Spleen (tissue), 11 donors: ENCODE measurements at regions not wholly inside any gene's neighbourhood (a gene's known extent, or its start where the extent isn't known, plus 50 kb on each side); places are given as distances from the start of the nearest gene placed in this dataset.
A peak's percentile ranks its signal among the peaks of the same experiment; 100 is the strongest.

Source experiments
- DNase-seq: peaks from one replicate; pipeline ENCODE4 v3.0.0-alpha.2; 2020
- H3K27ac ChIP-seq, 8 donors: fragments of 200-600 bp; sonication (generic) in 7 of 8; 1 replicate in 4 of 8; 2 replicates in 4 of 8; pipeline versions ENCODE4 v1.5.0 to v1.8.0; 2016 to 2021; ENCODE audit warnings: inconsistent platforms in 4 of 8, mild to moderate bottlenecking in 4 of 8, moderate library complexity in 1 of 8
- H3K27me3 ChIP-seq, 7 donors: fragments of 200-600 bp; sonication (generic) in 6 of 7; replicated peaks in 1 of 7; 1 replicate in 4 of 7; 2 replicates in 3 of 7; pipeline versions ENCODE4 v1.5.0 to v1.8.0; 2016 to 2021; ENCODE audit warnings: inconsistent platforms in 3 of 7, mild to moderate bottlenecking in 1 of 7
- H3K36me3 ChIP-seq, 6 donors: fragments of 200-600 bp; sonication (generic) in 5 of 6; 1 replicate in 4 of 6; 2 replicates in 2 of 6; pipeline versions ENCODE4 v1.5.0 to v1.8.0; 2016 to 2021; ENCODE audit warnings: inconsistent platforms in 2 of 6
- H3K4me1 ChIP-seq, 6 donors: fragments of 200-600 bp; sonication (generic) in 5 of 6; 1 replicate in 3 of 6; 2 replicates in 3 of 6; pipeline versions ENCODE4 v1.5.0 to v1.8.0; 2016 to 2021; ENCODE audit warnings: inconsistent platforms in 3 of 6
- H3K4me3 ChIP-seq, 8 donors: fragments of 200-600 bp; sonication (generic) in 7 of 8; 1 replicate in 4 of 8; 2 replicates in 4 of 8; pipeline versions ENCODE4 v1.5.0 to v1.8.0; 2016 to 2021; ENCODE audit warnings: inconsistent platforms in 4 of 8, mild to moderate bottlenecking in 4 of 8, moderate library complexity in 2 of 8
- H3K9me3 ChIP-seq, 8 donors: fragments of 200-600 bp; sonication (generic) in 7 of 8; 1 replicate in 4 of 8; 2 replicates in 4 of 8; pipeline versions ENCODE4 v1.5.0 to v1.8.0; 2016 to 2021; ENCODE audit warnings: inconsistent platforms in 4 of 8
- POLR2A ChIP-seq, 3 donors: fragments of 450-650 bp; IDR thresholded peaks; one replicate each; pipeline ENCODE4 v1.5.1; 2017; ENCODE audit warnings: antibody characterized with exemption in 3 of 3, mild to moderate bottlenecking in 1 of 3
- POLR2AphosphoS5 ChIP-seq, 3 donors: sonication (generic); formaldehyde crosslinking; IDR thresholded peaks; one replicate each; pipeline ENCODE4 v1.5.1; 2017; ENCODE audit warnings: antibody characterized with exemption in 3 of 3
- WGBS, 5 donors: extraction: QIAGEN DNeasy Blood & Tissue Kit in 3 of 5; methylation state at CpG; one replicate each; pipeline versions ENCODE4 v1.1.5 to v1.1.7; 2013 to 2018; 5-methylcytosine and 5-hydroxymethylcytosine counted together
- intact Hi-C: fragments of 100-400 bp; cut with DNase I; formaldehyde crosslinking; loops from one replicate; pipeline ENCODE4 v1.15.0; 2023; ENCODE audit warnings: low total_unique reads
- TF ChIP-seq, protein P1 (sequence below), 11 experiments: fragments of 200-600 bp in 7 of 11; fragments of 450-650 bp in 4 of 11; sonication (generic) in 4 of 11; IDR thresholded peaks in 8 of 11; conservative IDR thresholded peaks in 3 of 11; 1 replicate in 7 of 11; 2 replicates in 4 of 11; pipeline versions ENCODE4 v1.4.0 to v1.8.0; 2016 to 2021; ENCODE audit warnings: antibody characterized with exemption in 11 of 11, inconsistent platforms in 4 of 11, mild to moderate bottlenecking in 1 of 11
- donor health status: healthy with polysubstance abuse.
- donor health status: DM: no; HTN: no; CAD: no; lungs with moderate emphysema.
- donor health status: DM: no; HTN: no; CAD: no.
- donor health status: Bipolar disorder and iron deficiency.
- donor health status: healthy.
- donor health status: DM: no; HTN: no; CAD: no.
- donor health status: DM: yes; HTN: yes; CAD: no.

DNA sequence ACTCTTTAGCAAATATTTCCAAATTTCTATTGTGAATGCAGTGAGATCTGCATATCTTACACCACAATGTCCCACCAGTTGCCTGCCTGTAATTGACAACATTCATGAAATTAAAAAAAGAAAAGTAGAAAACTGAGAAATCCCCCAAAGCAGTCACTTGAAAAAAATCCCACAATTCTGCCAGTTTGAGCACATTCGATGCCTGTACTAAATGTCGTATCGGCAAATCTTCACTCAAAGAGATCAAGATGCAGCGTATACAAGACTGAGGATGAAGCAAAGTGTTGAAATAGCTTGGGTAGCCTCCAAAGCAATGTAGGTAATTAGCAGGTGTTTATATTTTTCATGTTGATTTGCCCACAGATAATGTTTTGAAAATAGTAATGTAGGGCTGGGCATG lies 186.7 kb upstream of the ZEB2 start:
- no peaks in the 10 kb centered on the region for H3K27me3 ChIP-seq
- H3K36me3 ChIP-seq, result no peaks in the 10 kb centered on the region
- intact Hi-C loops, result no loop called here
- no peak overlapping the region for H3K4me3 ChIP-seq
- peaks cover 9 to 45% (median 28%) of the 10 kb centered on the region in 6 donors for H3K4me1 ChIP-seq
- no peak for DNase-seq
- WGBS, 5 donors, result 91 to 100% (median 95%) methylated on average over 4 of the region's 4 CpGs
- TF ChIP-seq POLR2A (IDR thresholded peaks at IDR 0.05) (no peak), POLR2AphosphoS5 (IDR thresholded peaks at IDR 0.05) (no peak)
- TF ChIP-seq, protein P1, sequence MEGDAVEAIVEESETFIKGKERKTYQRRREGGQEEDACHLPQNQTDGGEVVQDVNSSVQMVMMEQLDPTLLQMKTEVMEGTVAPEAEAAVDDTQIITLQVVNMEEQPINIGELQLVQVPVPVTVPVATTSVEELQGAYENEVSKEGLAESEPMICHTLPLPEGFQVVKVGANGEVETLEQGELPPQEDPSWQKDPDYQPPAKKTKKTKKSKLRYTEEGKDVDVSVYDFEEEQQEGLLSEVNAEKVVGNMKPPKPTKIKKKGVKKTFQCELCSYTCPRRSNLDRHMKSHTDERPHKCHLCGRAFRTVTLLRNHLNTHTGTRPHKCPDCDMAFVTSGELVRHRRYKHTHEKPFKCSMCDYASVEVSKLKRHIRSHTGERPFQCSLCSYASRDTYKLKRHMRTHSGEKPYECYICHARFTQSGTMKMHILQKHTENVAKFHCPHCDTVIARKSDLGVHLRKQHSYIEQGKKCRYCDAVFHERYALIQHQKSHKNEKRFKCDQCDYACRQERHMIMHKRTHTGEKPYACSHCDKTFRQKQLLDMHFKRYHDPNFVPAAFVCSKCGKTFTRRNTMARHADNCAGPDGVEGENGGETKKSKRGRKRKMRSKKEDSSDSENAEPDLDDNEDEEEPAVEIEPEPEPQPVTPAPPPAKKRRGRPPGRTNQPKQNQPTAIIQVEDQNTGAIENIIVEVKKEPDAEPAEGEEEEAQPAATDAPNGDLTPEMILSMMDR (IDR thresholded peaks at IDR 0.05 in 8 of 11, conservative IDR thresholded peaks at IDR 0.05 in 3 of 11), result no peak
- no peaks in the 10 kb centered on the region for H3K9me3 ChIP-seq
- H3K27ac ChIP-seq, result no peak overlapping the region

DNA sequence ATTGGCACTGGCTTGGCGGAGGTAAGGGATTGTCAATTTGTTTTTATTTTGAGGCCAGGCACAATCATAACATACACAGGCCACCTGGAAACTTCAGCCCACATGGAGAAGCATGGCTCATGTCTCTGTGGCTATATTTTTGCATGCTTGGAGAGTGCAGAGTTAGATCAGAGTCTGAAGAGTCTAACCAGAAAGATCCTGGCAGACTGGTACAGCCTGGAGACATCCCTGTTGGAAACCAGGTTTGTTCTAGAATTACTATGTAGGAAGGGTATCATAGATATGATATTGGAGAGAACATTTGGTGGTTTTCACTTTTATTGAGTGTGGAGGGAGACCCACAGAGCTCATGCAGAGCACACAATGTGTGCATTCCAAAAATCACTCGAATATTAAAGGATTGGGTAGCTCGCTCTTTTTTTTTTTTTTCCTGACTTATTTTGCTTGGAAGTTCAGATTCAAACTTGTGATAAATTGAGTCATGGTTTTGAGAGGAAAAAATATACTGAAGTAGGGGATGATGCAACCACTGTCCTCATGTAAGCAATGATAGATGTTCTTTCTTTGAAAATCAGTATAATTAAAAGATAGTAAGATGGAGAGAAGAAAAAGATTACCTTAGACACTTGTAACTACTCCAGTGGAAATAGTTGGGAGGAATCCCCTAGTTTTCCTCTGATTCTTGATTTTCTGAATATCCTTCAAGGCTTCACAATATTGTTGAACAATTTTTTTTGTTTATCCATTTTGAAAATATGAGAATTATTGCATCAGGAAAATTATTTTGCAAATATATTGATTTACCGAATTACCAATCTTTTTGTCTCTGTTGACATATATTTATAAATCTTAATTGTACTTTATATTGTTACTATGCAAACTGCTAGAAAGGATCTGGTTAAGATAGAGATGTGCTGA lies 185.7 kb upstream of the ZEB2 start:
- DNase-seq, result no peak
- Histone ChIP-seq H3K36me3 (no peaks in the 10 kb centered on the region), H3K27ac (peak overlapping the region in 3 of 8 donors; percentile 76 to 91 (median 89)), H3K27me3 (no peaks in the 10 kb centered on the region), H3K4me3 (no peak overlapping the region), H3K9me3 (no peaks in the 10 kb centered on the region), H3K4me1 (peaks cover 9 to 55% (median 29%) of the 10 kb centered on the region in 6 donors)
- intact Hi-C loops, result no loop called here
- 84 to 93% (median 88%) methylated on average over 4 of the region's 4 CpGs for WGBS, 5 donors
- TF ChIP-seq, protein P1 (IDR thresholded peaks at IDR 0.05 in 8 of 11, conservative IDR thresholded peaks at IDR 0.05 in 3 of 11), result no peak
- no peak for TF ChIP-seq POLR2A (IDR thresholded peaks at IDR 0.05)
- no peak for TF ChIP-seq POLR2AphosphoS5 (IDR thresholded peaks at IDR 0.05)

DNA sequence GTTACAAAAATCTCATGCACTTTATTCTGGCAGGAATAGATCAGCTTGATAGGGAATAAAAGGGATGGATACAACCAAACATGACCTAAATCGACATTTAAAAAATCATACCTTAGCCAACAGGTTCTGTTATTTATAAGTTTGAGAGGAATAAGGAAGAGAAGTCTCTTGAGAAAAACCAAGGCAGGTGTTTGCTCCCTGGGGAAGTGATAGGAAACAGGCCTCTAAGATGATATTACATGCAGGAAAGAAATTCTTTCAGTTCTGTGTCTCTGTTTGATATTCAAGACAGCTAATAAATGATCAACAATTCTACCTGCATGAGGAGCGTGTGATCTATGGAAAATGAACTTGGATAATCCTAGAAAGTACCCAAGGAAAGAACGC lies 184.8 kb upstream of the ZEB2 start:
- Histone ChIP-seq H3K9me3 (no peaks in the 10 kb centered on the region), H3K36me3 (no peaks in the 10 kb centered on the region), H3K4me3 (peak overlapping the region in 1 of 8 donors; percentile 27), H3K4me1 (peaks cover 9 to 55% (median 29%) of the 10 kb centered on the region in 6 donors), H3K27ac (peak overlapping the region in 6 of 8 donors; percentile 52 to 91 (median 81)), H3K27me3 (no peaks in the 10 kb centered on the region)
- intact Hi-C loops, result no loop called here
- DNase-seq, result no peak
- 60 to 73% (median 66%) methylated on average over 3 of the region's 3 CpGs for WGBS, 5 donors
- TF ChIP-seq POLR2A (IDR thresholded peaks at IDR 0.05) (no peak), POLR2AphosphoS5 (IDR thresholded peaks at IDR 0.05) (no peak)
- TF ChIP-seq, protein P1 (IDR thresholded peaks at IDR 0.05 in 8 of 11, conservative IDR thresholded peaks at IDR 0.05 in 3 of 11), result no peak
